ENCODE measurements at regions not wholly inside any gene's neighbourhood (a gene's known extent, or its start where the extent isn't known, plus 50 kb on each side); places are given as distances from the start of the nearest gene placed in this dataset.
"Not testable (repeated sequence)": the region's sequence is repeated elsewhere in the genome, so short reads cannot be mapped to it uniquely, and the experiment has no call there.

DNA sequence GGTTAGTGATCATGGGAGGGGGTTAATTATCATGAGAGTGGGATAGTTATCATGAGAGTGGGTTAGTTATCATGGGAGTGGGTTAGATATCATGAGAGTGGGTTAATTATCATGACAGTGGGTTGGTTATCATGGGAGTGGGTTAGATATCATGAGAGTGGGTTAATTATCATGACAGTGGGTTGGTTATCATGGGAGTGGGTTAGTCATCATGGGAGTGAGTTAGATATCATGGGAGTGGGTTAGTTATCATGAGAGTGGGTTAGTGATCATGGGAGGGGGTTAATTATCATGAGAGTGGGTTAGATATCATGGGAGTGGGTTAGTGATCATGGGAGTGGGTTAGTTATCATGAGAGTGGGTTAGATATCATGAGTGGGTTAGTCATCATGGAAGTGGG lies 235.8 kb upstream of the C1orf174 start:
- not testable (repeated sequence) for TF ChIP-seq RAD21 (IDR thresholded peaks at IDR 0.05); TAF1 (conservative IDR thresholded peaks at IDR 0.05); RXRA (IDR thresholded peaks at IDR 0.05); EGR1 (IDR thresholded peaks at IDR 0.05; ENCODE audit: low read depth in 2 of 2); NR2F2 (IDR thresholded peaks at IDR 0.05); SP1 (IDR thresholded peaks at IDR 0.05)
- TF ChIP-seq, protein P1, sequence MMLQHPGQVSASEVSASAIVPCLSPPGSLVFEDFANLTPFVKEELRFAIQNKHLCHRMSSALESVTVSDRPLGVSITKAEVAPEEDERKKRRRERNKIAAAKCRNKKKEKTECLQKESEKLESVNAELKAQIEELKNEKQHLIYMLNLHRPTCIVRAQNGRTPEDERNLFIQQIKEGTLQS (IDR thresholded peaks at IDR 0.05) = not testable (repeated sequence)
- TF ChIP-seq, protein P2, sequence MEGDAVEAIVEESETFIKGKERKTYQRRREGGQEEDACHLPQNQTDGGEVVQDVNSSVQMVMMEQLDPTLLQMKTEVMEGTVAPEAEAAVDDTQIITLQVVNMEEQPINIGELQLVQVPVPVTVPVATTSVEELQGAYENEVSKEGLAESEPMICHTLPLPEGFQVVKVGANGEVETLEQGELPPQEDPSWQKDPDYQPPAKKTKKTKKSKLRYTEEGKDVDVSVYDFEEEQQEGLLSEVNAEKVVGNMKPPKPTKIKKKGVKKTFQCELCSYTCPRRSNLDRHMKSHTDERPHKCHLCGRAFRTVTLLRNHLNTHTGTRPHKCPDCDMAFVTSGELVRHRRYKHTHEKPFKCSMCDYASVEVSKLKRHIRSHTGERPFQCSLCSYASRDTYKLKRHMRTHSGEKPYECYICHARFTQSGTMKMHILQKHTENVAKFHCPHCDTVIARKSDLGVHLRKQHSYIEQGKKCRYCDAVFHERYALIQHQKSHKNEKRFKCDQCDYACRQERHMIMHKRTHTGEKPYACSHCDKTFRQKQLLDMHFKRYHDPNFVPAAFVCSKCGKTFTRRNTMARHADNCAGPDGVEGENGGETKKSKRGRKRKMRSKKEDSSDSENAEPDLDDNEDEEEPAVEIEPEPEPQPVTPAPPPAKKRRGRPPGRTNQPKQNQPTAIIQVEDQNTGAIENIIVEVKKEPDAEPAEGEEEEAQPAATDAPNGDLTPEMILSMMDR (IDR thresholded peaks at IDR 0.05; ENCODE audit: low read depth, low read length, missing input control) = not testable (repeated sequence)
- TF ChIP-seq, protein P3, sequence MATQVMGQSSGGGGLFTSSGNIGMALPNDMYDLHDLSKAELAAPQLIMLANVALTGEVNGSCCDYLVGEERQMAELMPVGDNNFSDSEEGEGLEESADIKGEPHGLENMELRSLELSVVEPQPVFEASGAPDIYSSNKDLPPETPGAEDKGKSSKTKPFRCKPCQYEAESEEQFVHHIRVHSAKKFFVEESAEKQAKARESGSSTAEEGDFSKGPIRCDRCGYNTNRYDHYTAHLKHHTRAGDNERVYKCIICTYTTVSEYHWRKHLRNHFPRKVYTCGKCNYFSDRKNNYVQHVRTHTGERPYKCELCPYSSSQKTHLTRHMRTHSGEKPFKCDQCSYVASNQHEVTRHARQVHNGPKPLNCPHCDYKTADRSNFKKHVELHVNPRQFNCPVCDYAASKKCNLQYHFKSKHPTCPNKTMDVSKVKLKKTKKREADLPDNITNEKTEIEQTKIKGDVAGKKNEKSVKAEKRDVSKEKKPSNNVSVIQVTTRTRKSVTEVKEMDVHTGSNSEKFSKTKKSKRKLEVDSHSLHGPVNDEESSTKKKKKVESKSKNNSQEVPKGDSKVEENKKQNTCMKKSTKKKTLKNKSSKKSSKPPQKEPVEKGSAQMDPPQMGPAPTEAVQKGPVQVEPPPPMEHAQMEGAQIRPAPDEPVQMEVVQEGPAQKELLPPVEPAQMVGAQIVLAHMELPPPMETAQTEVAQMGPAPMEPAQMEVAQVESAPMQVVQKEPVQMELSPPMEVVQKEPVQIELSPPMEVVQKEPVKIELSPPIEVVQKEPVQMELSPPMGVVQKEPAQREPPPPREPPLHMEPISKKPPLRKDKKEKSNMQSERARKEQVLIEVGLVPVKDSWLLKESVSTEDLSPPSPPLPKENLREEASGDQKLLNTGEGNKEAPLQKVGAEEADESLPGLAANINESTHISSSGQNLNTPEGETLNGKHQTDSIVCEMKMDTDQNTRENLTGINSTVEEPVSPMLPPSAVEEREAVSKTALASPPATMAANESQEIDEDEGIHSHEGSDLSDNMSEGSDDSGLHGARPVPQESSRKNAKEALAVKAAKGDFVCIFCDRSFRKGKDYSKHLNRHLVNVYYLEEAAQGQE (IDR thresholded peaks at IDR 0.05) = not testable (repeated sequence)
